ENCODE measurements at regions not wholly inside any gene's neighbourhood (a gene's known extent, or its start where the extent isn't known, plus 50 kb on each side); places are given as distances from the start of the nearest gene placed in this dataset.

GRCh38 chr2:128371648-128372345 is 53.1 kb upstream of the HS6ST1 start:
- intact Hi-C loops (cut with micrococcal nuclease), result no loop called here
- no peak overlapping the region for H3K4me3 ChIP-seq
- H3K27ac ChIP-seq (replicated peaks), result no peak overlapping the region
- no peaks in the 10 kb centered on the region for H3K27me3 ChIP-seq (ENCODE audit: low read depth)
- no peaks in the 10 kb centered on the region for H3K4me1 ChIP-seq
- TF ChIP-seq CTCF (IDR thresholded peaks at IDR 0.05; ENCODE audit: borderline replicate concordance), result no peak
- H3K36me3 ChIP-seq, result no peaks in the 10 kb centered on the region
- no peaks in the 10 kb centered on the region for H3K9me3 ChIP-seq (replicated peaks)
- no peak for DNase-seq

- no peaks in the 10 kb centered on the region for H3K27me3 ChIP-seq (ENCODE audit: low read depth)
- DNase-seq, result no peak
- TF ChIP-seq CTCF (IDR thresholded peaks at IDR 0.05; ENCODE audit: borderline replicate concordance), result no peak
- H3K36me3 ChIP-seq, result no peaks in the 10 kb centered on the region
- H3K4me3 ChIP-seq, result no peak overlapping the region
- no peaks in the 10 kb centered on the region for H3K4me1 ChIP-seq
- no peaks in the 10 kb centered on the region for H3K9me3 ChIP-seq (replicated peaks)
- intact Hi-C loops (cut with micrococcal nuclease), result no loop called here
- H3K27ac ChIP-seq (replicated peaks), result no peak overlapping the region
Measured at GRCh38 chr2:128372621-128373341, 54.1 kb upstream of the HS6ST1 start.

- Histone ChIP-seq H3K4me3 (no peak overlapping the region), H3K36me3 (no peaks in the 10 kb centered on the region), H3K9me3 (replicated peaks) (no peaks in the 10 kb centered on the region), H3K4me1 (peaks cover 5% of the 10 kb centered on the region), H3K27me3 (ENCODE audit: low read depth) (no peaks in the 10 kb centered on the region), H3K27ac (replicated peaks) (no peak overlapping the region)
- no peak for DNase-seq
- TF ChIP-seq CTCF (IDR thresholded peaks at IDR 0.05; ENCODE audit: borderline replicate concordance), result no peak
- intact Hi-C loops (cut with micrococcal nuclease), result no loop called here
Measured at GRCh38 chr2:128373451-128374000, 54.9 kb upstream of the HS6ST1 start.

GRCh38 chr2:128374001-128374710 is 55.5 kb upstream of the HS6ST1 start:
- Histone ChIP-seq H3K27ac (replicated peaks) (no peak overlapping the region), H3K9me3 (replicated peaks) (no peaks in the 10 kb centered on the region), H3K4me1 (peaks cover 12% of the 10 kb centered on the region), H3K36me3 (no peaks in the 10 kb centered on the region), H3K4me3 (no peak overlapping the region), H3K27me3 (ENCODE audit: low read depth) (no peaks in the 10 kb centered on the region)
- intact Hi-C loops (cut with micrococcal nuclease), result no loop called here
- no peak for DNase-seq
- no peak for TF ChIP-seq CTCF (IDR thresholded peaks at IDR 0.05; ENCODE audit: borderline replicate concordance)

- no peaks in the 10 kb centered on the region for H3K9me3 ChIP-seq (replicated peaks)
- H3K27me3 ChIP-seq (ENCODE audit: low read depth), result no peaks in the 10 kb centered on the region
- TF ChIP-seq CTCF (IDR thresholded peaks at IDR 0.05; ENCODE audit: borderline replicate concordance), result no peak
- no peak for DNase-seq
- intact Hi-C loops (cut with micrococcal nuclease), result no loop called here
- peaks cover 19% of the 10 kb centered on the region for H3K4me1 ChIP-seq
- H3K4me3 ChIP-seq, result no peak overlapping the region
- H3K27ac ChIP-seq (replicated peaks), result no peak overlapping the region
- no peaks in the 10 kb centered on the region for H3K36me3 ChIP-seq
Measured at GRCh38 chr2:128374711-128375413, 56.2 kb upstream of the HS6ST1 start.

Data from left ventricle myocardium inferior (tissue), 1 donor.